Activated naive CD4-positive, alpha-beta T cell treated with Interleukin-2 at 50 U/mL for 16 hours (primary cell): ENCODE measurements at regions not wholly inside any gene's neighbourhood (a gene's known extent, or its start where the extent isn't known, plus 50 kb on each side); places are given as distances from the start of the nearest gene placed in this dataset.

ENCODE experiments used
- DNase-seq: peaks from one replicate; pipeline ENCODE4 v3.0.0-alpha.2; 2020

DNA sequence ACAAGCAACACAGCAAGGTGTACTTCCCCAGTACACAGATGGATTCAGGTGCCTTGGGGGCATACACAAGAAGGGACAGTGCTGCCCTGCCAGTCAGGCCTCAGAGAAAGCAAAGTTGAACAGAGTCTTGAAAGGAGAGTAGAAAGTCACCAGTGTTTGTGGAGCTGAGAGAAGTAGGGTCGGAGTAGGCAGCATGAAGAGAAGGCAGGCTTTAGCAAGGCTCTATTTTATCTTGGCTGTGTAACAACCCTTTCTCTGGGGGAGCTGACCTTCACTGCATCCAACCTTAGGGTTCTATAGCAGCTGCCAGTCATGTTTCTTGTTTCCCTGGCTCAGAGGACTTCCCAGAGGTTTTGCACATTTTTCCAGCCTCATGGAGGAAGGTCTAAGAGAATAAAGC lies 77.4 kb upstream of the BLID start:
- no peak for DNase-seq

DNA sequence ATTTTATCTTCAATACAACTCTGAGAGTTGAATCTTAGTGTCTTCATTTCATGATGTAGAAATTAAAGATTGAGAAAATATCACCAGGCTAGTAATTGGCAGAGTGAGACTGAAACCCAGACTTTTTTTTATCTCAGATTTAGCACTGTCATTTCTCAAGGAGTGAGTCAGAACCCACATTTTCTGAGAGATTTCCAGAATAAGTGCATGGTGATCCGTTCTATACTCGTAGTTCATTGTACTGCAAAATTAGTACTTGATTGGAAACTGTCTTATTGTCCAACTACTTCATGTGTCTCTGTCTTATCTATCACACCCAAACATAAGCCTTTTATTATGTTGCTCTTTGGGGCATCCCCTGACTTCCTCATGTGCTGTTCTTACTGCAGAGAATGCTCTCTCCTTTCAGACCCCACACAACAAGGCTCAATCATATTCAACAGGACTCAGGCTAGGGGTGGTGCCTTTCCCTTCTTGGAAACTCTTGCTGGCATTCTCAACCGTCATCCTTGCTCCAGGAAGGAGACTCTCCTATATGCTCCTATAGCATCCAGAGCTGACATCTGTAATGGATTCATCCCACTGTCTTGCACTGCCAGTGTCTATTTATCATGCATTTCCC lies 76.7 kb upstream of the BLID start:
- DNase-seq = no peak

DNA sequence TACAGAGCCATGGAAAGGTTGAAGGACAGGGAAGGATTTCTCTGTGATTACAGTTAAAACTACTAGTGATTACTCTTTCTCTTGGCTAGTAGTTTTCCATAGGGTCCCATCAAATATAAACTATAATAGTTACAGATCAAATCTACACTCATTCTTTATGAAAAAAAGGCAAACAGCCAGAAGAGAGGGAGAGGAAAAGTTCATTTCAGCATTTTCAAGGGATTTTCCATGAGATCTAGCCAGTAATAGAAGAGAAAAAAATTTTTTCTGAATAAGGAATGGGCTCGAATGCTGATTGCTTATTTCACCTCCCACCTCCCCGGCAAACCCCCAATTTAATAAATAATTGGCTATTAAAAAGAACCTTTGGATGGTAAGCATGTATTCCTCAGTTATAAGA lies 74.8 kb upstream of the BLID start:
- no peak for DNase-seq

DNA sequence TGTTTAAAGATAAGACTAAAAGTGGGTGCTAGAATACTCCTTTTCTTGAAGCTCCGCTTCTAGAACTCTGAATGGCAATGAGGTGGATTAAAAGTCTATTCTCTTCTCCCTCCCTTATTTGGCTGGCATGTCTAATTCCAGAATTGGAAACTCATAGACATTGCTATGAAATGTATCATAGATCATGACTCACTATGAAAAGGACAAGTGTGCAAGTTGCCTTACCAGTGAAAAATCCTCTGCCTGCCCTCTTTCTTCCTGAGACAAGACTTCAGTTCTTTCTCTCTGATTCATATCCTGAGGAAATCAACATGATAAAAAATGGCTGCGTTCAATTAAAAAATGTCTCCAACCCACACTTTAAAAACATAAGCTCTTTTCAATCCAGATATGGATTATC lies 73.2 kb upstream of the BLID start:
- DNase-seq = no peak

- DNase-seq = no peak
These were observed 71.6 kb upstream of the BLID start for GRCh38 chr11:122187373-122188165.

- no peak for DNase-seq
These were observed 70.5 kb upstream of the BLID start for GRCh38 chr11:122186439-122187080.

GRCh38 chr11:122183933-122184332 lies 67.9 kb upstream of the BLID start:
- no peak for DNase-seq

DNA sequence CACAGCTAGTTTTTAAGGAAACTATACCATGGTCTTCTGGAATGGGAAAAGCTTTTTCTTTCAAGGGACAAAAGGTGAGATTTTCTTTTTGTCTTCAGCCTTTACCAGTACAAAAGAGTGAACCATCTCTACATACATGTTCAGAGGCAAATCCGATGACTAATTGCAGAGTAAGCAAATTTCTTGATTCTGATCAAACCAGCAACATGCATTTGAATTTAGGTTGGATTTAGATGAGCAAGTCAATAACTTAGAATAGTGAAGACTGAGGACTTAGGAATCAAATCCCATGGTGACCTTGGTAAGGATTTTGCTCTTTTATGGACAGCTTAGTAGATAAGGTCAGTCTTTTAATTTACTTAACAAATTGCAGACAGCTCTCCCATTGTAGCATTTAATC lies 65.9 kb upstream of the BLID start:
- no peak for DNase-seq

GRCh38 chr11:122181372-122181771 lies 65.4 kb upstream of the BLID start:
- DNase-seq = no peak

- no peak for DNase-seq
These were observed 64.2 kb upstream of the BLID start for GRCh38 chr11:122179961-122180834.

GRCh38 chr11:122178795-122179194 lies 62.8 kb upstream of the BLID start:
- no peak for DNase-seq

GRCh38 chr11:122177238-122177637 lies 61.2 kb upstream of the BLID start:
- DNase-seq = no peak

GRCh38 chr11:122176651-122177050 lies 60.6 kb upstream of the BLID start:
- no peak for DNase-seq

DNA sequence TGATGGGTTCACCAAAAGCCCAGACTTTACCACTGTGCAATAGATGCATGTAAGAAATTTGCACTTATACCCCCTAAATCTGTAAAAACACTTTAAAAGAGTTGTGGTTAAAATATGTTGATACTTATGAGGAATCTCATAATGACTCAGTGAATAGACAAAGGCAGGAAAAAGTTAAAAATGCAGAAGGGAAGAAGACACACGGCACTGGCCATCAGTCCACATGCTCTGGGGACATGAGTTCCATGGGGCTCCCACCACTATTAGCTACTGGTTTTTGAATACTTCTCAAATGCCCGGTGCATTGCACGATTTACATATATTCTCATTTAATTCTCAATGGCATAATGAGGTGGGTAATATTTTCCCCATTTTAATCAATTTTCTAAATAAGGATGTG lies 59.3 kb upstream of the BLID start:
- no peak for DNase-seq

DNA sequence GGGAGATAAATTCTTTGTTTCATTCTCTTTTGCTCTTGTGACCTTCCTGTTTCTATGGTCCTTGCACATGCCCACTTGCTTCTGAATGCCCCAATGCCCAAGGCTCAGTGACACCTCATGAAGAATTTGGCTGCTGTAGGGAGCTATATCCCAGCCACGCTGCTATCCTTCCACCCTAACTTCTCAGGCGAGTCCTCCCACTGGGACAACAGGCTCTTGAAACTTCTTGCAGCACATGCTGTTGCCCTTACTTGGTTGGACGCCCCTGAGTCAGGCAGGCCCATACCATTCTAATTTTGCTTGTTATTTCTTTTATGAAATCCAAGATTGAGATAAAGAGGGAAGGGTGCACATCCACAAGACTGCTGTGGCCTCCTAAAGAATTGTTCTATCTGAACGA lies 57.6 kb upstream of the BLID start:
- DNase-seq = no peak

DNA sequence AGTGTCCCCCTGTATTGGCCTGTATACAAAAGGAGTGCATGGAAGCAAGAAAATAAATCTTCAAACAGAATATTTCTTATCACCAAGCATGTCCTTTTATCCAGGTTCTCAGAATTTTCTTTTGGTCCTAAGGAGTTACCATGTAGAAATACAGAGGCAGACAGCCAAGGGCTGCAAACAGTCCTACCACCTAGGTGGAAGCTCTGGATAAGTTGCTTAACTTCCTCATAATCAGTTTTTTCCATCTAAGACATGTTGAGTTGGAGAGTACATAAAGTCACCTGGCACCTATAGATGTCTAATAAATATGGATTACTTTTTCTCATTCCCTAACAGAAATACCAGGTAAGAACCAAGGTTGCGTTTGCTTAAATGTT lies 57.0 kb upstream of the BLID start:
- no peak for DNase-seq

GRCh38 chr11:122172352-122173073 lies 56.5 kb upstream of the BLID start:
- no peak for DNase-seq

DNA sequence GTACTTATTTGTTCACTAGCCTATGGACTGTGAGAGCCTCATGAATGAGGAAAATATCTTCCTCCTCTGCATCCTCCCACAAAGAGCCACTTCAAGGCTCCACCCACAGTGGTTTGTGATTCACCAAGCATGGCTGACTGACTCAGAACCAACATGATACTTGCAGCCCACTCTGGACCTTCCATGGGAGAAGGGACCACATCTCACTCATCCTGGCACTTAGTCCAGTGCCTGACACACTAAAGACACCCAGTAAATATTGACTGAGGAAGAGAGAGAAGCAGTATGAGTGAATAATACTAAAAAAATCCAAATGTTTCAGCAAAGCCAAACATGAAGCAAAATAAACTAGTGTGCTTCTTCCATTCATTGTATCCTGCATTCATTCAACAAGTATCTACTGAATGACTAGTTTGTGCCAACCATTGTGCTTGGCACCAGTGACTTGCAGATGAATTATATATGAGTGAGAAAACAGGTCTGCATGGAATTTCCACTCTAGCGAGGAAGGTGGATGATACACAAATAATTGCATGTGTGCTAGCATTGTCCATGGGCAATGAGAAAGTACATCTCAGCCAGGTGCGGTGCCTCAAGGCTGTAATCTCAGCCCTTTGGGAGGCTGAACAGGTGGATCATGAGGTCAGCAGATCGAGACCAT lies 54.9 kb upstream of the BLID start:
- DNase-seq = no peak

- DNase-seq = no peak
These were observed 52.2 kb upstream of the BLID start for GRCh38 chr11:122168218-122168617.

DNA sequence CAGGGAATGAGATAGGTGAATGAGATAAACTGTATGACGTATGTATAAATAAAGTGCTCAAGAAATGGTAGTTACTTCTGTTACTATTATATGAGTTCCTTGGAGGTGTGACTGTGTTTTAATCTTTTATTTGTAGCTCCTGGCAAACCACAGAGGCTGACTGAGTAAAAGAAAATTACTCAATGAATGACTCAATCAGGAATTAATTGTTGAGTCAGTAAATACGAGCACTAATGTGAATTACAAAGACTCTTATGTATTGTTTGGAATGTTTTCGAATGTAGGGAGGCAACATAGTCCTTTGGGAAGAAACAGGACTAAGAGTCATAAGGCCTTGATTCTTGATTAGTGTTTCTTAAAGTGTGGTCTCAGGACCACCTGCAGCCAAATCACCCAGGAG lies 51.1 kb upstream of the BLID start:
- no peak for DNase-seq

DNA sequence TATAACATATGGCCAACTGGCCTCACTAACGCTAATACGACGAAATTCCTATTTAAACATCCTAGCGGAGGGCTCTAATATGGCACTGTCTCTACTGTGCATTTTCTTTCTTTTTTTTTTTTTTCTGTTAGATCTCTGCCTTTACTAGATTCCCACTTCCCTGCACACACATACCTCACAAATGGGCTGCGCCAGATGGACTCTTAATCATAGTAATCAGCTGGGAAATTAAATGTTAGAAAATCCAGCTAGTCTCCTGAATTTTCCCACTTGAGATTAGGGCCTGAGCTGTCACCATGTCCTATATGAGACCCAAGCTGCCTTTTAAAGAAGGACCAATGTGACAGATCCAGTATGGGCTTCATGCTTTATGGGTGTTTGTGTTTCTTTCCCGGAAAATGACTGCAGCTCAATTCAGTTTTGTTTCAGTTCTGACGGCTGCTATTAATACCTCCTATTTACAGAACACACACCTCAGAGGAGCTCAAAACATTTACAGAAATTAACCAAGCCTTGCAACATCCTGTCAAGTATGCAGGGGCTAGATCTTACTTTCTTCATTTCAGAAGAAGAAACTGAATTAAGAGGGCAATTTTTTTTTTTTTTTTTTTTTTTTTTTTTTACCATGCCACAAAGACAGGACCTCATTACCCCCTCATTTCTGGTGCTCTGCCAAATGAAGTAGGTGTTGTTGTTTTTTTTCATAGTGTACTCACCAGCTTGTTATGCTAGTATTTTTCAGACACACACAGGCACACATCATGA lies 49.8 kb upstream of the BLID start:
- no peak for DNase-seq
